ENCODE measurements at regions not wholly inside any gene's neighbourhood (a gene's known extent, or its start where the extent isn't known, plus 50 kb on each side); places are given as distances from the start of the nearest gene placed in this dataset.

GRCh38 chr6:118761645-118762044, 110.3 kb upstream of the CEP85L start:
- Histone ChIP-seq H3K27me3 (ENCODE audit: control insufficient read depth in 1 of 2, insufficient read depth in 2 of 2, low read length in 2 of 2) (no peaks in the 10 kb centered on the region), H3K4me1 (ENCODE audit: insufficient read depth, low read length) (no peaks in the 10 kb centered on the region), H3K9ac (ENCODE audit: low read length) (no peak overlapping the region), H3K4me3 (ENCODE audit: low read depth in 1 of 2, low read length in 2 of 2) (no peak overlapping the region), H3K27ac (ENCODE audit: low read depth, low read length) (no peak overlapping the region), H3K9me3 (ENCODE audit: low read length) (no peaks in the 10 kb centered on the region), H3K36me3 (ENCODE audit: insufficient read depth, low read length) (no peaks in the 10 kb centered on the region)

GRCh38 chr6:118758946-118759345, 107.6 kb upstream of the CEP85L start:
- Histone ChIP-seq H3K27ac (ENCODE audit: low read depth, low read length) (no peak overlapping the region), H3K36me3 (ENCODE audit: insufficient read depth, low read length) (no peaks in the 10 kb centered on the region), H3K9ac (ENCODE audit: low read length) (no peak overlapping the region), H3K4me1 (ENCODE audit: insufficient read depth, low read length) (no peaks in the 10 kb centered on the region), H3K9me3 (ENCODE audit: low read length) (no peaks in the 10 kb centered on the region), H3K4me3 (ENCODE audit: low read depth in 1 of 2, low read length in 2 of 2) (no peak overlapping the region), H3K27me3 (ENCODE audit: control insufficient read depth in 1 of 2, insufficient read depth in 2 of 2, low read length in 2 of 2) (no peaks in the 10 kb centered on the region)

DNA sequence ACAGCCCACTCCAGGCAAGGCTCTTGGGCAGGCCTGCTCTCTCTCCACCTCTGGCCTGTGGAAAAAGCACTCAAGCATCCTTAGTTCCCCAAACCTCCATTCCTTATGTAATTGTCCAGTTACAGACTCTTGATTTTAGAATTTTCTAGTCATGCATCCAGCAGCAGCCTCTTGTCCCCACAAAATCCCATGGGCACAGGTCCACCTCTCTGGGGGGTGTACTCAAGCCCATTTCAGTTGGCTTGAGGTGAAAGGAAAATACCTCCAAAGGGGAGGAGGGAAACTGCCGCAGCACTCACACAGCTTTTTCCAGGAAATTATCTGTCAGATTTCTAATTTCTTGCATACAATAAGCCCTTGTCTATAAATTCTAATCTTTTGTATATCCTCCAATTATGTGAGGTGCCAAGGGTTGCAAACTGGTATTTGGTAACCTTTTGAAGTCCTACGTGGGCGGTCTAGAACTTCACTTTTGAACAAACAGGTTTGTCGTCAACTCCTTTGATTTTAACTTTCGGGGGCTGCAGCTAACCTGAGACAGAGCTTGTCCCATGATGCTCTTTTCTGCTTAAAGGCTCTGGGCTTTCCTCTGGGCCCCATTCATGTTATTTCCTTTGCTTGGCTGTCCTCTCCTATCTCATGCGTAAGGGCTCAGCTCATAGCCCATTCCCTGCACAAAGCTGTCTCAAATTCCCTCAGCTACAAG, 104.7 kb upstream of the CEP85L start:
- Histone ChIP-seq H3K27me3 (ENCODE audit: control insufficient read depth in 1 of 2, insufficient read depth in 2 of 2, low read length in 2 of 2) (no peaks in the 10 kb centered on the region), H3K27ac (ENCODE audit: low read depth, low read length) (no peak overlapping the region), H3K36me3 (ENCODE audit: insufficient read depth, low read length) (no peaks in the 10 kb centered on the region), H3K9ac (ENCODE audit: low read length) (no peak overlapping the region), H3K4me1 (ENCODE audit: insufficient read depth, low read length) (no peaks in the 10 kb centered on the region), H3K9me3 (ENCODE audit: low read length) (no peaks in the 10 kb centered on the region), H3K4me3 (ENCODE audit: low read depth in 1 of 2, low read length in 2 of 2) (no peak overlapping the region)

DNA sequence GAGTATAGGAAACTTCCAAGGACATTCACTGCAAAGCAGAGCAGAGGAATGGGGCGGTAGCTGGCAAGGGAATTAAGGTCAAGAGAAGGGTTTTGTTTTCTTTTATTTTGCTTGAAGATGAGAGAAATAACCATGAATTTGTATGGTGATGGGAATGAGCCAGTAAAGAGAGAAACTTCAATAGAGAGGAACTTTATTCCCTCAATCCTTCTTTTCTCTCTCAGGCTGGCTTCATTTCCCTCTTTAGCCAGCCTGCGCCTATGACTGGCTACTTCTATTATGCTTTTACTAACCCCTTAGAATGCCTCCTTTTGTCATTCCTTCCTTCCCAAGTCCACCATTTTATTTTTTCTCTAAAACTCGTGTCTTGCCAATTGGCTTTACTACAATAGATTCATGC, 101.4 kb upstream of the CEP85L start:
- Histone ChIP-seq H3K4me3 (ENCODE audit: low read depth in 1 of 2, low read length in 2 of 2) (no peak overlapping the region), H3K9ac (ENCODE audit: low read length) (no peak overlapping the region), H3K4me1 (ENCODE audit: insufficient read depth, low read length) (no peaks in the 10 kb centered on the region), H3K27ac (ENCODE audit: low read depth, low read length) (no peak overlapping the region), H3K27me3 (ENCODE audit: control insufficient read depth in 1 of 2, insufficient read depth in 2 of 2, low read length in 2 of 2) (no peaks in the 10 kb centered on the region), H3K36me3 (ENCODE audit: insufficient read depth, low read length) (no peaks in the 10 kb centered on the region), H3K9me3 (ENCODE audit: low read length) (no peaks in the 10 kb centered on the region)

GRCh38 chr6:118751072-118751471, 99.7 kb upstream of the CEP85L start:
- Histone ChIP-seq H3K4me1 (ENCODE audit: insufficient read depth, low read length) (no peaks in the 10 kb centered on the region), H3K27me3 (ENCODE audit: control insufficient read depth in 1 of 2, insufficient read depth in 2 of 2, low read length in 2 of 2) (no peaks in the 10 kb centered on the region), H3K27ac (ENCODE audit: low read depth, low read length) (no peak overlapping the region), H3K36me3 (ENCODE audit: insufficient read depth, low read length) (no peaks in the 10 kb centered on the region), H3K9me3 (ENCODE audit: low read length) (no peaks in the 10 kb centered on the region), H3K4me3 (ENCODE audit: low read depth in 1 of 2, low read length in 2 of 2) (no peak overlapping the region), H3K9ac (ENCODE audit: low read length) (no peak overlapping the region)

GRCh38 chr6:118750143-118750542, 98.8 kb upstream of the CEP85L start:
- no peaks in the 10 kb centered on the region for H3K36me3 ChIP-seq (ENCODE audit: insufficient read depth, low read length)
- no peaks in the 10 kb centered on the region for H3K9me3 ChIP-seq (ENCODE audit: low read length)
- no peak overlapping the region for H3K4me3 ChIP-seq (ENCODE audit: low read depth in 1 of 2, low read length in 2 of 2)
- no peaks in the 10 kb centered on the region for H3K4me1 ChIP-seq (ENCODE audit: insufficient read depth, low read length)
- no peak overlapping the region for H3K27ac ChIP-seq (ENCODE audit: low read depth, low read length)
- no peaks in the 10 kb centered on the region for H3K27me3 ChIP-seq (ENCODE audit: control insufficient read depth in 1 of 2, insufficient read depth in 2 of 2, low read length in 2 of 2)
- H3K9ac ChIP-seq (ENCODE audit: low read length) = no peak overlapping the region

DNA sequence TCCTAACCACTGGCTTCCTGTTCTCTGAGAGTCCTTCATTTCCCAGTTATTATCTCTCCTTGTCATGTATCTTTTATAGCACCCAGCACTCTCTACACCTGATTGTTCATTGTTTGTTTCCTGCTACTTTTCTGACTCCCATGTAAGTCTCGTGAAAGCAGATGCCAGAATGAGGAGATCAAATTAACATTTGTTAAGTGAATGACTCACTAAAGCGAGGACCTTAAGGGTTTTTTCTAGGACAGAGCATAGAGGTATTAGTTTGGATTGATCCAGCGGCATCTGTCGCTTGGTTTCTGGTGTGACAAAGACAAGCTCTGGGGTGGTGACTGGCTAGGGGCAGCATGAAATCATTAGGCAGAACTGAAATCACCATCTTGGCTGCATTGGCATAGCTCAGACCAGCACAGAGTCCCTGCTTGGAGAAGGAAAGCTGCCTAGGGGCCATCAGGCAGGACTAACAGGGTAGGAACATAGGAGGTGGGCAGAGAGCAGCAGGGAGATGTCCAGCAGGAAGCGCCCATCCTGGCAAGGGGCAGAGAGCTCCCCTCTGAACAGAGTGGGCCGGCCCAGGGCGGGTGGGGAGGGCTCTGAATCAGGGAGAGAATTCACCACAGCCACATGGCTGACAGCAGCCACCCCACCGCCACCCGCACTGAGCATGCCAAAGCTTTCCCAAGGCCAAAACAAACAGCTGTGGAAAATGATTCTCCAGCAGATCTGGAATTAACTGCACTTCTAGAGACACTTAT, 97.1 kb upstream of the CEP85L start:
- Histone ChIP-seq H3K9me3 (ENCODE audit: low read length) (no peaks in the 10 kb centered on the region), H3K27me3 (ENCODE audit: control insufficient read depth in 1 of 2, insufficient read depth in 2 of 2, low read length in 2 of 2) (no peaks in the 10 kb centered on the region), H3K36me3 (ENCODE audit: insufficient read depth, low read length) (no peaks in the 10 kb centered on the region), H3K4me3 (ENCODE audit: low read depth in 1 of 2, low read length in 2 of 2) (no peak overlapping the region), H3K27ac (ENCODE audit: low read depth, low read length) (no peak overlapping the region), H3K9ac (ENCODE audit: low read length) (no peak overlapping the region), H3K4me1 (ENCODE audit: insufficient read depth, low read length) (no peaks in the 10 kb centered on the region)

DNA sequence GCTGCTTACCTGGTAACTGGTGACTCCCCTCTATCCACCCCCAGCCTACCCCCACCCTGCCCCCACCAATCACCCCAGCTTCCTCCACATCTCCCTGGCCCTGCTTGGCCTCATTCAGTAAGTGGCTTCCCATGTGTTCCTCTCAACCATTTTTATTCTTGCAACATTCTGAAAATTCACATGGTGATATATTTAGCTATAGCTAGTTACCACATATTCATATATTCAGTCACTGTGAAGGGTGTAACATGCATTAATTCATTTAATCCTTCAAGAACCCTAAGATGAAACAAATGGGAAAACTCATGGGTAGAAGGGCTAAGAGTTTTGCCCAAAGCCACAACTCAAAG, 95.4 kb upstream of the CEP85L start:
- Histone ChIP-seq H3K4me3 (ENCODE audit: low read depth in 1 of 2, low read length in 2 of 2) (no peak overlapping the region), H3K9ac (ENCODE audit: low read length) (no peak overlapping the region), H3K9me3 (ENCODE audit: low read length) (no peaks in the 10 kb centered on the region), H3K27ac (ENCODE audit: low read depth, low read length) (no peak overlapping the region), H3K36me3 (ENCODE audit: insufficient read depth, low read length) (no peaks in the 10 kb centered on the region), H3K27me3 (ENCODE audit: control insufficient read depth in 1 of 2, insufficient read depth in 2 of 2, low read length in 2 of 2) (no peaks in the 10 kb centered on the region), H3K4me1 (ENCODE audit: insufficient read depth, low read length) (no peaks in the 10 kb centered on the region)

DNA sequence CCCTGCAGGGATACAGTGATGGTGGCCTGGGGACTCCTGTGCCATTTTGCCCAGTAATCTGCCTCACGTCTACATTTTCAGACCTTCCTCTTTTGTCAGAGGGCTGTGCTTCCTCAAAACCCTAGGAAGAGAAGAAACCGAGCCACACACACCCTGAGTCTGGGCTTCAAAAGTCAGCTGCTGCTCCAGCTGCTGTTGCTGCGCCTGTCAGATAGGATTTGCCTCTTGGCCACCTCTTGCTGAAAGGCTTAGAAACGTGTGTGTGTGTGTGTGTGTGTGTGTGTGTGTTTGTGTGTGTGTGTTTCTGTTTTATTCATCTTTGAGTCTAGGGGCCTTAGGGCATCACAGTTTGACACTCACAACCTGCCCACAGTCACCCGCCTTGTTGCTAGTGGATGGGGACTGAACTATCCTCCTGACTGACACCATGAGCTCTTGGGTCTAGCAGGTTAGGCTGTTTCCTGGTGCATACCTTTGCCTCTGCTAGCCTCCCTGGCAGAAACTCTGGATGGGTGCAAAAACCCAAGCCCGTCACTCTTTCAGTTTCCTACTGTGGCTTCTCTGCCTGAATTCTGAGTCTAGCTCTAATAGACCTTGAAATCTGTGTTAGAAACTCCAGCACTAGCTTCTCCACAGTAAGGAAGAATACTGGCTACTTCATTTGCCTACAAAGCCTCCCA, 94.9 kb upstream of the CEP85L start:
- no peak overlapping the region for H3K4me3 ChIP-seq (ENCODE audit: low read depth in 1 of 2, low read length in 2 of 2)
- H3K9me3 ChIP-seq (ENCODE audit: low read length) = no peaks in the 10 kb centered on the region
- no peaks in the 10 kb centered on the region for H3K4me1 ChIP-seq (ENCODE audit: insufficient read depth, low read length)
- H3K9ac ChIP-seq (ENCODE audit: low read length) = no peak overlapping the region
- no peaks in the 10 kb centered on the region for H3K36me3 ChIP-seq (ENCODE audit: insufficient read depth, low read length)
- H3K27me3 ChIP-seq (ENCODE audit: control insufficient read depth in 1 of 2, insufficient read depth in 2 of 2, low read length in 2 of 2) = no peaks in the 10 kb centered on the region
- no peak overlapping the region for H3K27ac ChIP-seq (ENCODE audit: low read depth, low read length)

DNA sequence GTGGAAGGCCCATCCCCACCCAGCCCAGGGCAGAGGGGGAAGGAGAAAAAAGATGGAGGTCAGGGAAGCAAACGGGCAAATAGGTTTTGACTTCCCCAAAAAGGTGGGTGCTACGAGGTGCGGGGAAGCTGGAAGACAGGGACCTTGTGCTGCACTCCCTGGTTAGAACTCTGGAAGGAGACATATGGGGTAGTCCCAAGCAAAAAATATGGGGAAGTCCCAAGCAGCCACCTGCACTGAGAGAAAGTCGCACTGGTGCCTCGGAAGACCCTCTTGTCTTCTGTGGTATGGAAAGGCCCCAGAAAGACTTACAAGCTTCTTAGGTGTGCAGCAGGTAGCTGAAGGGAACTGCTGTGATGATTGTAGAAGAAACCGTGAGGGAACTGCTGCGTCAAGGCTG, 93.8 kb upstream of the CEP85L start:
- Histone ChIP-seq H3K36me3 (ENCODE audit: insufficient read depth, low read length) (no peaks in the 10 kb centered on the region), H3K4me1 (ENCODE audit: insufficient read depth, low read length) (no peaks in the 10 kb centered on the region), H3K27me3 (ENCODE audit: control insufficient read depth in 1 of 2, insufficient read depth in 2 of 2, low read length in 2 of 2) (no peaks in the 10 kb centered on the region), H3K9ac (ENCODE audit: low read length) (no peak overlapping the region), H3K4me3 (ENCODE audit: low read depth in 1 of 2, low read length in 2 of 2) (no peak overlapping the region), H3K27ac (ENCODE audit: low read depth, low read length) (no peak overlapping the region), H3K9me3 (ENCODE audit: low read length) (no peaks in the 10 kb centered on the region)

GRCh38 chr6:118744261-118744941, 93.0 kb upstream of the CEP85L start:
- Histone ChIP-seq H3K27me3 (ENCODE audit: control insufficient read depth in 1 of 2, insufficient read depth in 2 of 2, low read length in 2 of 2) (no peaks in the 10 kb centered on the region), H3K9ac (ENCODE audit: low read length) (no peak overlapping the region), H3K4me1 (ENCODE audit: insufficient read depth, low read length) (no peaks in the 10 kb centered on the region), H3K36me3 (ENCODE audit: insufficient read depth, low read length) (no peaks in the 10 kb centered on the region), H3K9me3 (ENCODE audit: low read length) (no peaks in the 10 kb centered on the region), H3K4me3 (ENCODE audit: low read depth in 1 of 2, low read length in 2 of 2) (no peak overlapping the region), H3K27ac (ENCODE audit: low read depth, low read length) (no peak overlapping the region)

Data from muscle layer of colon (tissue), 2 donors.